ENCODE measurements at regions not wholly inside any gene's neighbourhood (a gene's known extent, or its start where the extent isn't known, plus 50 kb on each side); places are given as distances from the start of the nearest gene placed in this dataset.

GRCh38 chr6:4441981-4442434 lies 306.6 kb upstream of the ECI2 start:
- no peak for TF ChIP-seq EZH2 (IDR thresholded peaks at IDR 0.05; ENCODE audit: low read length, unreplicated experiment)
- no peak for TF ChIP-seq CTCF (conservative IDR thresholded peaks at IDR 0.05; ENCODE audit: low read depth, low read length)
- no peak for TF ChIP-seq EZH2phosphoT487 (IDR thresholded peaks at IDR 0.05; ENCODE audit: borderline replicate concordance, low read length)
